ENCODE measurements at regions not wholly inside any gene's neighbourhood (a gene's known extent, or its start where the extent isn't known, plus 50 kb on each side); places are given as distances from the start of the nearest gene placed in this dataset.

DNA sequence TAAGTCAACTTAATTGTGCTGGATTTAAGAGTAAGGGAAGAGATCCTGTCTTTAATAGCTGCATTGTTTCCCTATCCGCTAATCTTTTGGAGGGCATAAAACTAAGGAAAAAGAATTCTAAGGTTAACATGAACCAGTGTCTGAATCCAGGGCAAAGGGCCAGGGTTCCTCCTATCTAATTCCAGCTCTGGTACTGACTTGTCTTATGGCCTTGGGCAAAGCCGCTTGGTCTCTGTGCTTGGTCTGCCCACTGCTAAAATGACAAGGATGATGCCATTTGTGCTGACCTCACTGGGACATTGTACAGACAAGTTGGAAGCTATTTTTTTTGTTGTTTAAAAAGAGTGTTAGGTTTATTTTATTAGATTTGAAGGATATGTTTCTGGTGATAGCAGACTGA lies 334.7 kb upstream of the PIK3R1 start:
- no peaks in the 10 kb centered on the region for H3F3A ChIP-seq (replicated peaks; ENCODE audit: insufficient read depth)
- H3K9me3 ChIP-seq = no peaks in the 10 kb centered on the region
- TF ChIP-seq TCF12 (IDR thresholded peaks at IDR 0.05) (no peak), TEAD4 (IDR thresholded peaks at IDR 0.05; ENCODE audit: borderline replicate concordance, insufficient read depth) (no peak), TAF1 (IDR thresholded peaks at IDR 0.05; ENCODE audit: borderline replicate concordance, low read depth, low read length) (no peak), JUND (IDR thresholded peaks at IDR 0.05) (no peak), RCOR1 (IDR thresholded peaks at IDR 0.05; ENCODE audit: low read length) (no peak), PBX3 (IDR thresholded peaks at IDR 0.05) (no peak), MXI1 (IDR thresholded peaks at IDR 0.05; ENCODE audit: low read depth, low read length) (no peak), FOXJ3 (CRISPR knock-in tag; IDR thresholded peaks at IDR 0.05) (no peak), CHD2 (IDR thresholded peaks at IDR 0.05; ENCODE audit: low read length, partially characterized antibody) (no peak), CTCF (IDR thresholded peaks at IDR 0.05) (no peak), SMC3 (IDR thresholded peaks at IDR 0.05; ENCODE audit: low read depth, low read length) (no peak), EZH2phosphoT487 (IDR thresholded peaks at IDR 0.05; ENCODE audit: borderline replicate concordance, low read depth) (no peak), GATA2 (CRISPR knock-in tag; IDR thresholded peaks at IDR 0.05) (no peak), NRF1 (IDR thresholded peaks at IDR 0.05; ENCODE audit: low read depth, low read length) (no peak), SIN3A (IDR thresholded peaks at IDR 0.05; ENCODE audit: borderline replicate concordance, low read depth, low read length) (no peak), NFIC (IDR thresholded peaks at IDR 0.05; ENCODE audit: borderline replicate concordance) (no peak), FOSL2 (IDR thresholded peaks at IDR 0.05; ENCODE audit: borderline replicate concordance, low read depth) (no peak), USF2 (IDR thresholded peaks at IDR 0.05; ENCODE audit: borderline replicate concordance, low read depth, low read length) (no peak)
- TF ChIP-seq, protein P1, sequence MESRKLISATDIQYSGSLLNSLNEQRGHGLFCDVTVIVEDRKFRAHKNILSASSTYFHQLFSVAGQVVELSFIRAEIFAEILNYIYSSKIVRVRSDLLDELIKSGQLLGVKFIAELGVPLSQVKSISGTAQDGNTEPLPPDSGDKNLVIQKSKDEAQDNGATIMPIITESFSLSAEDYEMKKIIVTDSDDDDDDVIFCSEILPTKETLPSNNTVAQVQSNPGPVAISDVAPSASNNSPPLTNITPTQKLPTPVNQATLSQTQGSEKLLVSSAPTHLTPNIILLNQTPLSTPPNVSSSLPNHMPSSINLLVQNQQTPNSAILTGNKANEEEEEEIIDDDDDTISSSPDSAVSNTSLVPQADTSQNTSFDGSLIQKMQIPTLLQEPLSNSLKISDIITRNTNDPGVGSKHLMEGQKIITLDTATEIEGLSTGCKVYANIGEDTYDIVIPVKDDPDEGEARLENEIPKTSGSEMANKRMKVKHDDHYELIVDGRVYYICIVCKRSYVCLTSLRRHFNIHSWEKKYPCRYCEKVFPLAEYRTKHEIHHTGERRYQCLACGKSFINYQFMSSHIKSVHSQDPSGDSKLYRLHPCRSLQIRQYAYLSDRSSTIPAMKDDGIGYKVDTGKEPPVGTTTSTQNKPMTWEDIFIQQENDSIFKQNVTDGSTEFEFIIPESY (IDR thresholded peaks at IDR 0.05; ENCODE audit: borderline replicate concordance, low read depth) = no peak
- TF ChIP-seq, protein P2, sequence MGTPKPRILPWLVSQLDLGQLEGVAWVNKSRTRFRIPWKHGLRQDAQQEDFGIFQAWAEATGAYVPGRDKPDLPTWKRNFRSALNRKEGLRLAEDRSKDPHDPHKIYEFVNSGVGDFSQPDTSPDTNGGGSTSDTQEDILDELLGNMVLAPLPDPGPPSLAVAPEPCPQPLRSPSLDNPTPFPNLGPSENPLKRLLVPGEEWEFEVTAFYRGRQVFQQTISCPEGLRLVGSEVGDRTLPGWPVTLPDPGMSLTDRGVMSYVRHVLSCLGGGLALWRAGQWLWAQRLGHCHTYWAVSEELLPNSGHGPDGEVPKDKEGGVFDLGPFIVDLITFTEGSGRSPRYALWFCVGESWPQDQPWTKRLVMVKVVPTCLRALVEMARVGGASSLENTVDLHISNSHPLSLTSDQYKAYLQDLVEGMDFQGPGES (IDR thresholded peaks at IDR 0.05; ENCODE audit: low read depth, low read length) = no peak
- no peak overlapping the region for H3K4me2 ChIP-seq
- WGBS (ENCODE audit: low lambda C conversion rate) = 67% methylated on average over 2 of the region's 2 CpGs
- H3K4me1 ChIP-seq (ENCODE audit: control insufficient read depth in 1 of 2, insufficient read depth in 2 of 2, low read depth in 1 of 2, low read length in 1 of 2) = peaks cover 0 to 3% of the 10 kb centered on the region in 2 experiments; a peak in 1 of 4 replicates
- DNase-seq = no peak
- H2AFZ ChIP-seq (ENCODE audit: low read depth) = no peak overlapping the region
- H3K4me3 ChIP-seq (ENCODE audit: low read depth in 2 of 2, low read length in 1 of 2) = no peak overlapping the region
- ChIA-PET CTCF (no interaction called here), POLR2A (no interaction called here)
- H3K36me3 ChIP-seq (replicated peaks in 1 of 2; ENCODE audit: control insufficient read depth in 1 of 2, insufficient read depth in 2 of 2, low read length in 1 of 2) = no peaks in the 10 kb centered on the region
- no peaks in the 10 kb centered on the region for H3K27me3 ChIP-seq (ENCODE audit: insufficient read depth)
- H3K9ac ChIP-seq = no peak overlapping the region
- H3K9me2 ChIP-seq = no peaks in the 10 kb centered on the region
- H3K79me2 ChIP-seq (ENCODE audit: insufficient read depth) = no peaks in the 10 kb centered on the region
- H4K20me1 ChIP-seq (ENCODE audit: insufficient read depth) = no peaks in the 10 kb centered on the region
- H3K27ac ChIP-seq (ENCODE audit: low read depth in 2 of 2, low read length in 1 of 2) = no peak overlapping the region
